WTC11 (cell line): ENCODE measurements at regions not wholly inside any gene's neighbourhood (a gene's known extent, or its start where the extent isn't known, plus 50 kb on each side); places are given as distances from the start of the nearest gene placed in this dataset.

Source experiments
- ATAC-seq: fragments of 200-7000 bp; cut with Tn5 transposase; 2 replicates; pipeline ENCODE4 v1.10.0; 2021; ENCODE audit warnings: mild to moderate bottlenecking, moderate library complexity
- CTCF ChIA-PET: fragments of 300-600 bp; sonication (Branson Sonifier 250); formaldehyde crosslinking; loops from one replicate; lab custom pipeline; 2021; ENCODE audit warnings: antibody characterized with exemption; lab: Charles Lee
- POLR2A ChIA-PET: fragments of 350-600 bp; sonication (Branson Sonifier 250); formaldehyde crosslinking; loops from one replicate; lab custom pipeline; 2021; ENCODE audit warnings: antibody characterized with exemption; lab: Charles Lee
- DNase-seq: peaks from one replicate; pipeline ENCODE4 v3.0.0; 2021; ENCODE audit warnings: low spot score
- H3K27ac Mint-ChIP-seq: 2 replicates; pipeline ENCODE4 v1.8.0; 2021; ENCODE audit warnings: mixed read lengths
- H3K27me3 Mint-ChIP-seq: 2 replicates; pipeline ENCODE4 v1.8.0; 2021; ENCODE audit warnings: low read depth, mild to moderate bottlenecking, moderate library complexity, mixed read lengths
- H3K36me3 Mint-ChIP-seq: 2 replicates; pipeline ENCODE4 v1.8.0; 2021; ENCODE audit warnings: mixed read lengths
- H3K4me1 Mint-ChIP-seq: 2 replicates; pipeline ENCODE4 v1.8.0; 2022; ENCODE audit warnings: mixed read lengths
- H3K4me3 Mint-ChIP-seq: 2 replicates; pipeline ENCODE4 v1.8.0; 2021; ENCODE audit warnings: mild to moderate bottlenecking, moderate library complexity, mixed read lengths
- H3K9me3 Mint-ChIP-seq: 2 replicates; pipeline ENCODE4 v1.8.0; 2021; ENCODE audit warnings: mixed read lengths
- AFF4 ChIP-seq: sonication (generic); formaldehyde crosslinking; IDR thresholded peaks from 2 replicates; pipeline ENCODE4 v1.8.1; 2023; ENCODE audit warnings: mild to moderate bottlenecking, missing genetic modification reagents, borderline replicate concordance
- ATF1 ChIP-seq: sonication (generic); formaldehyde crosslinking; IDR thresholded peaks from 2 replicates; pipeline ENCODE4 v1.8.1; 2023; ENCODE audit warnings: mild to moderate bottlenecking, moderate library complexity, missing genetic modification reagents
- E2F5 ChIP-seq: sonication (generic); formaldehyde crosslinking; IDR thresholded peaks from 2 replicates; pipeline ENCODE4 v1.8.1; 2022; ENCODE audit warnings: mild to moderate bottlenecking, moderate library complexity, missing genetic modification reagents
- FOXP1 ChIP-seq: sonication (generic); formaldehyde crosslinking; IDR thresholded peaks from 2 replicates; pipeline ENCODE4 v1.8.0; 2022; ENCODE audit warnings: missing genetic modification reagents, mild to moderate bottlenecking, moderate library complexity, borderline replicate concordance
- GRHL2 ChIP-seq: fragments of 250-450 bp; sonication (Bioruptor Pico); IDR thresholded peaks from 2 replicates; pipeline ENCODE4 v1.8.0; 2022; ENCODE audit warnings: mild to moderate bottlenecking, moderate library complexity; ENCODE audit not compliant: insufficient replicate concordance, severe bottlenecking
- MAX ChIP-seq: sonication (generic); formaldehyde crosslinking; IDR thresholded peaks from 2 replicates; pipeline ENCODE4 v1.8.0; 2022; ENCODE audit warnings: mild to moderate bottlenecking, missing genetic modification reagents
- MYBL2 ChIP-seq: sonication (generic); formaldehyde crosslinking; IDR thresholded peaks from 2 replicates; pipeline ENCODE4 v1.8.1; 2023; ENCODE audit warnings: mild to moderate bottlenecking, moderate library complexity, missing genetic modification reagents
- NR2C2 ChIP-seq: sonication (generic); formaldehyde crosslinking; IDR thresholded peaks from 2 replicates; pipeline ENCODE4 v1.8.0; 2022; ENCODE audit warnings: mild to moderate bottlenecking, missing genetic modification reagents
- TEAD4 ChIP-seq: sonication (generic); formaldehyde crosslinking; IDR thresholded peaks from 2 replicates; pipeline ENCODE4 v1.8.0; 2022; ENCODE audit warnings: mild to moderate bottlenecking, missing genetic modification reagents
- USF2 ChIP-seq: sonication (generic); formaldehyde crosslinking; IDR thresholded peaks from 2 replicates; pipeline ENCODE4 v1.8.1; 2023; ENCODE audit warnings: mild to moderate bottlenecking, missing genetic modification reagents, moderate library complexity
- ZNF138 ChIP-seq: sonication (generic); formaldehyde crosslinking; conservative IDR thresholded peaks from 2 replicates; pipeline ENCODE4 v1.8.1; 2022; ENCODE audit warnings: mild to moderate bottlenecking, moderate library complexity, missing genetic modification reagents
- ZNF671 ChIP-seq: fragments of 250-450 bp; sonication (Bioruptor Pico); IDR thresholded peaks from 2 replicates; pipeline ENCODE4 v1.8.0; 2021; ENCODE audit warnings: mild to moderate bottlenecking
- TF ChIP-seq, protein P1 (sequence below): sonication (generic); formaldehyde crosslinking; conservative IDR thresholded peaks from 2 replicates; pipeline ENCODE4 v1.8.1; 2023; ENCODE audit warnings: mild to moderate bottlenecking, low read depth, missing genetic modification reagents, moderate library complexity
- TF ChIP-seq, protein P2 (sequence below): fragments of 250-450 bp; sonication (Bioruptor Pico); IDR thresholded peaks from 2 replicates; pipeline ENCODE4 v1.9.0; 2021; ENCODE audit warnings: moderate library complexity, mild to moderate bottlenecking, inconsistent platforms, borderline replicate concordance
- TF ChIP-seq, protein P3 (sequence below): sonication (generic); formaldehyde crosslinking; IDR thresholded peaks from 2 replicates; pipeline ENCODE4 v1.8.0; 2022; ENCODE audit warnings: missing genetic modification reagents

DNA sequence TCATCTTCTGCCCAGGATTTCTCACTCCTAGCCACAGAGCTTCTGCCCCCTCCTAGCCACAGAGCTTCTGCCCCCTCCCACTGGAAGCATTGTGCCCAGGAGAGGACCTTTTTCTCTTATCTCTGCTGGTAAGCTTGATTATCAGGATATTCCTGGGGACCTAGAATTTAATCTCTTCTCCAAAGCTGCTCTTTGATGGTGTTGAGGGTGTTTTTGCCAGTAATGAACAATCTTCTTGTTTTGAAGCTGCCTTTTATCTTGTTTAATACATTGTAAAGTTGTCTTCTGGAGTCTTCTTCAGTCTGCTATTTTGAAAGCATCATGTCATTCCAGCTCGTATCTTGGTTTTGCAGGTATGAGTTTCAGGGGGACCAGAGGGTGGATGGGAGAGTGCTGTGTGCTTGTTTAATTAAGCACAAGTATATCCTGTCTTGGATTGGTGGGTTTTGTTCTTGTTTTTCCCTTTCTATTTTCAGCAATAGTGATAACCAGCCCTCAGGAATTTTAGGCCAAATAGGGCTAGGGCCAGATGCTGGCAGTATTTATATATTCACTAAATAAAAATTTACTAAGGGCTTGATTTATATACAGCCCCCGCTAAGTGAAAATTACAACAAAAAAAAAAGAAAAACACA, 214.0 kb upstream of the DMRT1 start:
- CTCF ChIA-PET: interaction anchor here (1.0 to 1.9 kb wide), 2 partner anchors 130 to 137 kb away, joined by 4 to 5 read pairs; no protein-coding TSS in a partner anchor

DNA sequence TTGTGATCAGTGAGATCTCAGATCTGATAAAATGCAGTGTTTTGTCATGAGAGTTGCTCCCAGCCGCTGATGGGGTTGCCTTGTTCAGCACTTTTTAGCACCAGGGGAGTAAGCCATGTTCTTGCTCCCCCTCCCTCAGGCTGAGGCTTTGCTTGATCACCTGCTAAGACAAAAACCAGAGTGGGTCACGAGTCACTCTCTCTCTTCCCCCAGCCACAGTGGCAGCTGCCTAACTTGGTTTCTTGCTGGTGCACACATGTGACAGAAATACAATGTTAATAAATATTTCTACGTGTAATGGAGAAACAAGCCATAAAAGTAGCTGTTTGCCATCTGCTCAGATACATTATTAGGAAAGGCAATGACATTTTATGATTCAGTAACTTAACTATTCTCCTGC, 212.4 kb upstream of the DMRT1 start:
- peaks cover 35% of the 10 kb centered on the region for H3K4me1 Mint-ChIP-seq
- no peak for DNase-seq
- H3K36me3 Mint-ChIP-seq: peaks cover 13% of the 10 kb centered on the region
- no peak overlapping the region for H3K4me3 Mint-ChIP-seq
- no peak for ATAC-seq
- H3K9me3 Mint-ChIP-seq: peaks cover 11% of the 10 kb centered on the region
- ChIA-PET CTCF (no interaction called here), POLR2A (no interaction called here)
- H3K27ac Mint-ChIP-seq: no peak overlapping the region
- H3K27me3 Mint-ChIP-seq: no peaks in the 10 kb centered on the region
- TF ChIP-seq USF2 (CRISPR knock-in tag) (no peak), TEAD4 (CRISPR knock-in tag) (no peak), MYBL2 (CRISPR knock-in tag) (no peak), MAX (CRISPR knock-in tag) (no peak), NR2C2 (CRISPR knock-in tag) (no peak), FOXP1 (CRISPR knock-in tag) (no peak), ZNF671 (CRISPR knock-in tag) (no peak)
- TF ChIP-seq, protein P1, sequence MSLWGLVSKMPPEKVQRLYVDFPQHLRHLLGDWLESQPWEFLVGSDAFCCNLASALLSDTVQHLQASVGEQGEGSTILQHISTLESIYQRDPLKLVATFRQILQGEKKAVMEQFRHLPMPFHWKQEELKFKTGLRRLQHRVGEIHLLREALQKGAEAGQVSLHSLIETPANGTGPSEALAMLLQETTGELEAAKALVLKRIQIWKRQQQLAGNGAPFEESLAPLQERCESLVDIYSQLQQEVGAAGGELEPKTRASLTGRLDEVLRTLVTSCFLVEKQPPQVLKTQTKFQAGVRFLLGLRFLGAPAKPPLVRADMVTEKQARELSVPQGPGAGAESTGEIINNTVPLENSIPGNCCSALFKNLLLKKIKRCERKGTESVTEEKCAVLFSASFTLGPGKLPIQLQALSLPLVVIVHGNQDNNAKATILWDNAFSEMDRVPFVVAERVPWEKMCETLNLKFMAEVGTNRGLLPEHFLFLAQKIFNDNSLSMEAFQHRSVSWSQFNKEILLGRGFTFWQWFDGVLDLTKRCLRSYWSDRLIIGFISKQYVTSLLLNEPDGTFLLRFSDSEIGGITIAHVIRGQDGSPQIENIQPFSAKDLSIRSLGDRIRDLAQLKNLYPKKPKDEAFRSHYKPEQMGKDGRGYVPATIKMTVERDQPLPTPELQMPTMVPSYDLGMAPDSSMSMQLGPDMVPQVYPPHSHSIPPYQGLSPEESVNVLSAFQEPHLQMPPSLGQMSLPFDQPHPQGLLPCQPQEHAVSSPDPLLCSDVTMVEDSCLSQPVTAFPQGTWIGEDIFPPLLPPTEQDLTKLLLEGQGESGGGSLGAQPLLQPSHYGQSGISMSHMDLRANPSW: no peak
- TF ChIP-seq, protein P2, sequence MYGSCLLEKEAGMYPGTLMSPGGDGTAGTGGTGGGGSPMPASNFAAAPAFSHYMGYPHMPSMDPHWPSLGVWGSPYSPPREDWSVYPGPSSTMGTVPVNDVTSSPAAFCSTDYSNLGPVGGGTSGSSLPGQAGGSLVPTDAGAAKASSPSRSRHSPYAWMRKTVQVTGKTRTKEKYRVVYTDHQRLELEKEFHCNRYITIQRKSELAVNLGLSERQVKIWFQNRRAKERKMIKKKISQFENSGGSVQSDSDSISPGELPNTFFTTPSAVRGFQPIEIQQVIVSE (CRISPR knock-in tag): no peak

More for the DNA sequence above, 214.0 kb upstream of the DMRT1 start:
- Mint-ChIP-seq H3K9me3 (peaks cover 4% of the 10 kb centered on the region; the same call in 1 of the 2 replicates), H3K4me1 (peaks cover 35% of the 10 kb centered on the region), H3K27me3 (no peaks in the 10 kb centered on the region), H3K36me3 (peaks cover 6% of the 10 kb centered on the region), H3K27ac (0 out of 2 replicates have a peak overlapping the region, but pooled peaks have one; percentile 76), H3K4me3 (no peak overlapping the region)
- ATAC-seq (no peak), DNase-seq (no peak)
- TF ChIP-seq, protein P3, sequence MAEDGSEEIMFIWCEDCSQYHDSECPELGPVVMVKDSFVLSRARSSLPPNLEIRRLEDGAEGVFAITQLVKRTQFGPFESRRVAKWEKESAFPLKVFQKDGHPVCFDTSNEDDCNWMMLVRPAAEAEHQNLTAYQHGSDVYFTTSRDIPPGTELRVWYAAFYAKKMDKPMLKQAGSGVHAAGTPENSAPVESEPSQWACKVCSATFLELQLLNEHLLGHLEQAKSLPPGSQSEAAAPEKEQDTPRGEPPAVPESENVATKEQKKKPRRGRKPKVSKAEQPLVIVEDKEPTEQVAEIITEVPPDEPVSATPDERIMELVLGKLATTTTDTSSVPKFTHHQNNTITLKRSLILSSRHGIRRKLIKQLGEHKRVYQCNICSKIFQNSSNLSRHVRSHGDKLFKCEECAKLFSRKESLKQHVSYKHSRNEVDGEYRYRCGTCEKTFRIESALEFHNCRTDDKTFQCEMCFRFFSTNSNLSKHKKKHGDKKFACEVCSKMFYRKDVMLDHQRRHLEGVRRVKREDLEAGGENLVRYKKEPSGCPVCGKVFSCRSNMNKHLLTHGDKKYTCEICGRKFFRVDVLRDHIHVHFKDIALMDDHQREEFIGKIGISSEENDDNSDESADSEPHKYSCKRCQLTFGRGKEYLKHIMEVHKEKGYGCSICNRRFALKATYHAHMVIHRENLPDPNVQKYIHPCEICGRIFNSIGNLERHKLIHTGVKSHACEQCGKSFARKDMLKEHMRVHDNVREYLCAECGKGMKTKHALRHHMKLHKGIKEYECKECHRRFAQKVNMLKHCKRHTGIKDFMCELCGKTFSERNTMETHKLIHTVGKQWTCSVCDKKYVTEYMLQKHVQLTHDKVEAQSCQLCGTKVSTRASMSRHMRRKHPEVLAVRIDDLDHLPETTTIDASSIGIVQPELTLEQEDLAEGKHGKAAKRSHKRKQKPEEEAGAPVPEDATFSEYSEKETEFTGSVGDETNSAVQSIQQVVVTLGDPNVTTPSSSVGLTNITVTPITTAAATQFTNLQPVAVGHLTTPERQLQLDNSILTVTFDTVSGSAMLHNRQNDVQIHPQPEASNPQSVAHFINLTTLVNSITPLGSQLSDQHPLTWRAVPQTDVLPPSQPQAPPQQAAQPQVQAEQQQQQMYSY (CRISPR knock-in tag): no peak
- TF ChIP-seq ZNF138 (no peak), NR2C2 (CRISPR knock-in tag) (no peak), E2F5 (CRISPR knock-in tag) (no peak), AFF4 (CRISPR knock-in tag) (no peak), ATF1 (CRISPR knock-in tag) (no peak), GRHL2 (CRISPR knock-in tag) (no peak)
- POLR2A ChIA-PET: no interaction called here
